Kidney (tissue), 13 donors: ENCODE measurements at regions not wholly inside any gene's neighbourhood (a gene's known extent, or its start where the extent isn't known, plus 50 kb on each side); places are given as distances from the start of the nearest gene placed in this dataset.

Experiments
- DNase-seq, 5 donors: peaks; one replicate each; pipeline ENCODE4 v3.0.0-alpha.2; 2013 to 2020
- FAIRE-seq: peaks from 2 replicates; lab custom pipeline; 2012; peaks lifted over from hg19 to GRCh38; lab: Jason Lieb, UNC
- H3K27ac ChIP-seq, 2 donors: one replicate each; pipeline ENCODE4 v1.7.0; 2013; ENCODE audit warnings: low read depth in 2 of 2, low read length in 2 of 2, inconsistent platforms in 1 of 2
- H3K27me3 ChIP-seq: one replicate; pipeline ENCODE4 v1.7.1; 2013; ENCODE audit warnings: low read length, inconsistent platforms; ENCODE audit not compliant: control insufficient read depth, insufficient read depth
- H3K36me3 ChIP-seq, 3 donors: one replicate each; pipeline versions ENCODE4 v1.7.0 to v1.7.1; 2013; ENCODE audit warnings: low read length in 3 of 3, control low read depth in 1 of 3, inconsistent platforms in 1 of 3; ENCODE audit not compliant: insufficient read depth in 3 of 3, control insufficient read depth in 2 of 3
- H3K4me1 ChIP-seq, 3 donors: one replicate each; pipeline versions ENCODE4 v1.7.0 to v1.7.1; 2013; ENCODE audit warnings: low read length in 3 of 3, inconsistent platforms in 1 of 3, low read depth in 1 of 3; ENCODE audit not compliant: control insufficient read depth in 2 of 3, insufficient read depth in 2 of 3
- H3K4me3 ChIP-seq, 3 donors: one replicate each; pipeline versions ENCODE4 v1.7.0 to v1.8.1; 2013; ENCODE audit warnings: low read length in 3 of 3, control low read depth in 1 of 3, inconsistent platforms in 1 of 3
- H3K9ac ChIP-seq, 3 donors: one replicate each; pipeline versions ENCODE4 v1.7.0 to v1.7.1; 2013; ENCODE audit warnings: low read length in 3 of 3, control low read depth in 1 of 3, inconsistent platforms in 1 of 3
- H3K9me3 ChIP-seq, 3 donors: one replicate each; pipeline versions ENCODE4 v1.7.0 to v1.7.1; 2013; ENCODE audit warnings: low read length in 3 of 3, control low read depth in 1 of 3, inconsistent platforms in 1 of 3; ENCODE audit not compliant: control insufficient read depth in 2 of 3, insufficient read depth in 1 of 3
- CTCF ChIP-seq: IDR thresholded peaks from 3 replicates; pipeline ENCODE4 v1.5.1; 2012; ENCODE audit warnings: mild to moderate bottlenecking, moderate library complexity, borderline replicate concordance; ENCODE audit not compliant: insufficient read depth; ENCODE audit errors: extremely low read depth
- intact Hi-C: fragments of 100-400 bp; cut with DNase I; formaldehyde crosslinking; loops from one replicate; pipeline ENCODE4 v1.11.1; 2022
- donor health status: control.
- donor health status: control.
- donor health status: control.
- donor health status: control.
- donor health status: control.
- donor health status: DM: yes; HTN: yes; CAD: no.
- donor health status: Normal renal cell carcinoma (clear cell type).

- intact Hi-C loops, result no loop called here
- Histone ChIP-seq H3K4me1 (no peaks in the 10 kb centered on the region), H3K9me3 (no peaks in the 10 kb centered on the region), H3K36me3 (no peaks in the 10 kb centered on the region), H3K27ac (no peak overlapping the region), H3K27me3 (no peaks in the 10 kb centered on the region), H3K9ac (no peak overlapping the region), H3K4me3 (no peak overlapping the region)
- no peak for TF ChIP-seq CTCF
- FAIRE-seq (no peak), DNase-seq (no peak)
Observed at GRCh38 chr11:10990160-10990559, 132.3 kb upstream of the ZBED5 start.

- H3K36me3 ChIP-seq, result no peaks in the 10 kb centered on the region
- H3K4me1 ChIP-seq, result no peaks in the 10 kb centered on the region
- intact Hi-C loops, result no loop called here
- DNase-seq, result no peak
- H3K27me3 ChIP-seq, result no peaks in the 10 kb centered on the region
- no peak for TF ChIP-seq CTCF
- no peak for FAIRE-seq
- H3K27ac ChIP-seq, result no peak overlapping the region
- no peaks in the 10 kb centered on the region for H3K9me3 ChIP-seq
- no peak overlapping the region for H3K9ac ChIP-seq
- no peak overlapping the region for H3K4me3 ChIP-seq
Observed at GRCh38 chr11:10986006-10986405, 128.2 kb upstream of the ZBED5 start.

- H3K27ac ChIP-seq, result no peak overlapping the region
- no peak for TF ChIP-seq CTCF
- FAIRE-seq (no peak), DNase-seq (no peak)
- no peak overlapping the region for H3K4me3 ChIP-seq
- H3K27me3 ChIP-seq, result no peaks in the 10 kb centered on the region
- no peaks in the 10 kb centered on the region for H3K36me3 ChIP-seq
- H3K9ac ChIP-seq, result no peak overlapping the region
- intact Hi-C loops, result no loop called here
- H3K4me1 ChIP-seq, result no peaks in the 10 kb centered on the region
- H3K9me3 ChIP-seq, result peaks cover 0 to 2% (median 0%) of the 10 kb centered on the region in 3 donors
Observed at GRCh38 chr11:10984742-10985141, 126.9 kb upstream of the ZBED5 start.

GRCh38 chr11:10984250-10984649 is 126.4 kb upstream of the ZBED5 start:
- intact Hi-C loops, result no loop called here
- H3K4me1 ChIP-seq, result no peaks in the 10 kb centered on the region
- no peak for DNase-seq
- no peak for TF ChIP-seq CTCF
- H3K27me3 ChIP-seq, result no peaks in the 10 kb centered on the region
- no peak overlapping the region for H3K4me3 ChIP-seq
- no peak for FAIRE-seq
- no peaks in the 10 kb centered on the region for H3K36me3 ChIP-seq
- H3K27ac ChIP-seq, result no peak overlapping the region
- peaks cover 0 to 4% (median 0%) of the 10 kb centered on the region in 3 donors for H3K9me3 ChIP-seq
- no peak overlapping the region for H3K9ac ChIP-seq
